Motor neuron (in vitro differentiated cells): ENCODE measurements at regions not wholly inside any gene's neighbourhood (a gene's known extent, or its start where the extent isn't known, plus 50 kb on each side); places are given as distances from the start of the nearest gene placed in this dataset.

Experiments used
- ATAC-seq, 8 experiments: fragments of 200-7000 bp; cut with Tn5 transposase; replicated peaks in 6 of 8; 2 replicates each; pipeline ENCODE4 v1.8.0; 2021; ENCODE audit warnings: mild to moderate bottlenecking in 8 of 8, moderate library complexity in 8 of 8
- H3K27ac ChIP-seq, 2 donors: fragments of 250-450 bp; sonication (Bioruptor Pico); 2 replicates each; pipeline ENCODE4 v1.9.0; 2021; ENCODE audit warnings: antibody characterized with exemption in 2 of 2, mild to moderate bottlenecking in 2 of 2, moderate library complexity in 1 of 2
- H3K4me1 ChIP-seq, 2 donors: fragments of 250-450 bp; sonication (Bioruptor Pico); replicated peaks in 1 of 2; 2 replicates each; pipeline ENCODE4 v1.6.1; 2021; ENCODE audit warnings: antibody characterized with exemption in 2 of 2, mild to moderate bottlenecking in 2 of 2, moderate library complexity in 1 of 2
- H3K4me3 ChIP-seq, 5 donors: fragments of 250-450 bp; sonication (Bioruptor Pico); 2 replicates each; pipeline ENCODE4 v1.9.0; 2021; ENCODE audit warnings: antibody characterized with exemption in 5 of 5, mild to moderate bottlenecking in 5 of 5, moderate library complexity in 4 of 5
- WGBS, 10 experiments: fragments of 450-650 bp; shearing (Covaris generic); methylation state at CpG; one replicate each; pipeline ENCODE4 v1.0.0; 2022; 5-methylcytosine and 5-hydroxymethylcytosine counted together
- in situ Hi-C, 9 experiments: fragments of 400-800 bp; cut with MboI; loops; one replicate each; pipeline ENCODE4 v1.15.0; 2021; ENCODE audit warnings: low sequenced_read_pairs in 9 of 9, low pct_unique_long_range_greater_than_20kb in 2 of 9; ENCODE audit not compliant: unreplicated experiment in 9 of 9

GRCh38 chr4:184298254-184298653 is 80.6 kb upstream of the ENPP6 start:
- in situ Hi-C loops, result loop anchor here in 3 of 9 experiments (25.0 kb wide), 1 partner anchor 239 kb away; no protein-coding TSS in a partner anchor
- peak in 2 of 8 experiments; percentile 32 to 54 for ATAC-seq
- no peak overlapping the region for H3K4me3 ChIP-seq
- H3K27ac ChIP-seq, result no peak overlapping the region
- WGBS, 10 experiments, result 0 to 79% (median 58%) methylated on average over 1 to 3 of the region's 3 CpGs; no CpG with 5 or more reads in 1 of the 10 experiments
- H3K4me1 ChIP-seq, result peaks cover 0 to 5% of the 10 kb centered on the region in 2 donors

- Histone ChIP-seq H3K4me3 (no peak overlapping the region), H3K27ac (no peak overlapping the region), H3K4me1 (peaks cover 0 to 10% of the 10 kb centered on the region in 2 donors)
- WGBS, 10 experiments, result 29 to 100% (median 90%) methylated on average over 1 to 4 of the region's 4 CpGs; no CpG with 5 or more reads in 2 of the 10 experiments
- in situ Hi-C loops, result loop anchor here in 3 of 9 experiments (25.0 kb wide), 1 partner anchor 242 kb away; no protein-coding TSS in a partner anchor
- ATAC-seq, result no peak
Observed at GRCh38 chr4:184295206-184295605, 77.5 kb upstream of the ENPP6 start.

GRCh38 chr4:184294606-184295133 is 77.0 kb upstream of the ENPP6 start:
- H3K27ac ChIP-seq, result no peak overlapping the region
- H3K4me1 ChIP-seq, result peaks cover 0 to 10% of the 10 kb centered on the region in 2 donors
- H3K4me3 ChIP-seq, result no peak overlapping the region
- WGBS, 10 experiments, result 52 to 100% (median 88%) methylated on average over 1 to 6 of the region's 7 CpGs; no CpG with 5 or more reads in 2 of the 10 experiments
- no peak for ATAC-seq
- in situ Hi-C loops, result loop anchor here in 3 of 9 experiments (25.0 kb wide), 1 partner anchor 243 kb away; no protein-coding TSS in a partner anchor

DNA sequence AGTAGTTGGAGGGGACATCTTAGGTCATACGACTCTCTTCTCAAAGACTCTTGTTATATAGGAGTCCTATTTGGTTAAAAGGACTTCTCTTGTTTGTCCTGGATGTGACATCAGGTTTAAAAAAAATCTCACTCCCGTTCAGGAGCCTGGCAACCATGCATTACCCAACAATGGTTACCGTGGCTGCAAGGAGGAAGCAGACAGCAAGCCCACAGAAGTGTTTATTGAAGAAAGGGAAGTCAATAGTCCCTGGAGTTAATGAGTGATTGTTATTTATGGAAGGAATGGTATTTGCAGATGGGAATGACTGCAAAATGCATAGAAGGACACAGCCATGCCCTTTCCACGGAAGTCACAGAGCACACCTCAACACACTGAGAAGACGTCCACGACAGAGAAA is 75.9 kb upstream of the ENPP6 start:
- 0 to 68% (median 33%) methylated on average over 1 to 5 of the region's 6 CpGs; no CpG with 5 or more reads in 2 of the 10 experiments for WGBS, 10 experiments
- Histone ChIP-seq H3K27ac (no peak overlapping the region), H3K4me1 (peaks cover 0 to 11% of the 10 kb centered on the region in 2 donors), H3K4me3 (no peak overlapping the region)
- in situ Hi-C loops, result loop anchor here in 3 of 9 experiments (25.0 kb wide), 1 partner anchor 244 kb away; no protein-coding TSS in a partner anchor
- ATAC-seq, result peak in 5 of 8 experiments; percentile 46 to 93 (median 74)

GRCh38 chr4:184292877-184293276 is 75.2 kb upstream of the ENPP6 start:
- in situ Hi-C loops, result loop anchor here in 3 of 9 experiments (25.0 kb wide), 1 partner anchor 244 kb away; no protein-coding TSS in a partner anchor
- Histone ChIP-seq H3K27ac (no peak overlapping the region), H3K4me3 (no peak overlapping the region), H3K4me1 (peaks cover 0 to 18% of the 10 kb centered on the region in 2 donors)
- no peak for ATAC-seq
- WGBS, 10 experiments, result 60 to 100% (median 96%) methylated on average over 1 to 2 of the region's 3 CpGs; no CpG with 5 or more reads in 4 of the 10 experiments

DNA sequence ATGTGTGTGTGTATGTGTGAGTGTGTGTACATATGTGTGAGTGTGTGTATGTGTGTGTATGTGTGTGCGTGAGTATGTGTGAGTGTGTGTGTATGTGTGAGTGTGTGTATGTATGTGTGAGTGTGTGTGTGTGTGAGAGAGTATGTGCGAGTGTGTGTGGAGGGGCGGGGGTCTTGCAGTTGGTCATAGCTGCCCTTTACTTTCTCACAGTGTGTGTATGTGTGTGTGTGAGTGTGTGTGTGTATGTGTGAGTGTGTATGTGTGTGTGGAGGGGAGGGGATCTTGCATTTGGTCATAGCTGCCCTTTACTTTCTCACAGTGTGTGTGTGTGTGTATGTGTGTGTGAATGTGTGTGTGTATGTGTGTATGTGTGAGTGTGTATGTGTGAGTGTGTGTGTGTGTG is 74.8 kb upstream of the ENPP6 start:
- H3K27ac ChIP-seq, result no peak overlapping the region
- in situ Hi-C loops, result loop anchor here in 3 of 9 experiments (25.0 kb wide), 1 partner anchor 245 kb away; no protein-coding TSS in a partner anchor
- H3K4me1 ChIP-seq, result peaks cover 0 to 21% of the 10 kb centered on the region in 2 donors
- H3K4me3 ChIP-seq, result no peak overlapping the region
- 13 to 100% (median 67%) methylated on average over 1 of the region's 3 CpGs; no CpG with 5 or more reads in 6 of the 10 experiments for WGBS, 10 experiments
- ATAC-seq, result no peak

GRCh38 chr4:184289179-184289535 is 71.5 kb upstream of the ENPP6 start:
- no peak for ATAC-seq
- 43 to 100% (median 90%) methylated on average over 1 to 3 of the region's 3 CpGs; no CpG with 5 or more reads in 1 of the 10 experiments for WGBS, 10 experiments
- H3K4me3 ChIP-seq, result no peak overlapping the region
- in situ Hi-C loops, result loop anchor here in 3 of 9 experiments (25.0 kb wide), 1 partner anchor 248 kb away; no protein-coding TSS in a partner anchor
- H3K27ac ChIP-seq, result no peak overlapping the region
- peaks cover 0 to 21% of the 10 kb centered on the region in 2 donors for H3K4me1 ChIP-seq

DNA sequence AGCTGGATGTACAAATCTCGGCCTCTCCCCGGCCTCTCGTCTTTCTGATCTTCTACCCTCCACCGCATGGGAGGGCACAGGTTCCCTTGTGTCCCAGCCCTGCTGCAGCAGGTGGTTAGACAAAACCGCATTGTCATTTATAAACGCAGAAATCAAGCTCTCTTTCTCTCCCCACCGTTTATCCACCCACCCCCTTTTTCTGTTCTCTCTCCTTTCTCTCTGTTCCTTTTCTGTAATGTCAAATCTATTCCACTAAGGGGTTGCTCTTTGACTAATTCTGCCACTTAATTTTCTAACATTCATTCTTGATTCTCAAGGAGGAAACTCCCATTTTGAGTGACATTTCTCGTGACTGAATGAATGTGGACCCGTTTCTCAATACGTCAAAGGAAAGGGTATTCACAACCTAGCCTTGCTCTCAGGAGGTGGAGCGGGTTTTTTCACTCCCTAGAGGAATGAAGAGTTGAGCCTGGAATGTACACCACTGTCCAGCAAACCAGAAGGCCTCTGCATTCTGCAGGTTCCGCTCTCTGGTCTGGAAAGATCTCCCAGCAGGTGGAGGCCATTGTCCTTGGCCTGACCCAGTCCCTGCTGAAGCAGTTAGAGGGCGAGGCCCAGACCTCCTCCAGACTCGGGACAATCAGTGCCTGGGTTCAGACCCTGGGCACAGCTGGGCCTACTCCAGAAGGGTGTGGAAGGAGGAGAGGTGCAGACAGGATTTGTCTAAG is 70.9 kb upstream of the ENPP6 start:
- WGBS, 10 experiments, result 73 to 100% (median 90%) methylated on average over 1 to 8 of the region's 14 CpGs
- H3K4me3 ChIP-seq, result no peak overlapping the region
- no peak overlapping the region for H3K27ac ChIP-seq
- in situ Hi-C loops, result loop anchor here in 3 of 9 experiments (25.0 kb wide), 1 partner anchor 249 kb away; no protein-coding TSS in a partner anchor
- ATAC-seq, result no peak
- peaks cover 0 to 17% of the 10 kb centered on the region in 2 donors for H3K4me1 ChIP-seq

- H3K27ac ChIP-seq, result no peak overlapping the region
- 0 to 80% (median 20%) methylated on average over 1 to 4 of the region's 5 CpGs; no CpG with 5 or more reads in 1 of the 10 experiments for WGBS, 10 experiments
- no peak overlapping the region for H3K4me3 ChIP-seq
- in situ Hi-C loops, result loop anchor here in 3 of 9 experiments (25.0 kb wide), 1 partner anchor 250 kb away; no protein-coding TSS in a partner anchor
- H3K4me1 ChIP-seq, result peaks cover 0 to 15% of the 10 kb centered on the region in 2 donors
- ATAC-seq, result peak in 5 of 8 experiments; percentile 32 to 87 (median 67)
Observed at GRCh38 chr4:184287697-184288255, 70.1 kb upstream of the ENPP6 start.

DNA sequence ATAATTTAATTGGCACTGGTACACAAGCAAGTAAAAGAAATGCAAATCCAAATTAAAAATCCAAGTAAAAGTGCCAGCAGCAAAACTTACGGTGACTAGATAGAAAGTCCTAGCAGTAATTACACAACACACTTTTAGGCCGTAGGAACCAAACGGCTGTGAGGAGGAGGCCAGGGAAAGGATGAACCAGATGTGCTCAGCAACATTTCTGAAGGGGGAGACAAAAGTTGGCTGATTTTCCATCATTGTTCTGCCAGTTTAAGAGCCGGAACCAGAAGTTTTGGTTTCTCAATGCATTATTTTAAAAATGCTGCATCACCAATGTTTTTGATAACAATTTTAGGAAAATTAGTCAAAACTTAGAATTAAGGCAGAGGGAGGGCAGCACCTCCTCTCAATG is 68.7 kb upstream of the ENPP6 start:
- Histone ChIP-seq H3K4me3 (no peak overlapping the region), H3K27ac (no peak overlapping the region), H3K4me1 (peaks cover 0 to 17% of the 10 kb centered on the region in 2 donors)
- ATAC-seq, result no peak
- 17 to 92% (median 77%) methylated on average over 2 to 4 of the region's 4 CpGs for WGBS, 10 experiments
- in situ Hi-C loops, result loop anchor here in 3 of 9 experiments (25.0 kb wide), 1 partner anchor 251 kb away; no protein-coding TSS in a partner anchor

- in situ Hi-C loops, result loop anchor here in 3 of 9 experiments (25.0 kb wide), 1 partner anchor 253 kb away; no protein-coding TSS in a partner anchor
- 29 to 100% (median 89%) methylated on average over 1 to 2 of the region's 2 CpGs; no CpG with 5 or more reads in 2 of the 10 experiments for WGBS, 10 experiments
- H3K4me3 ChIP-seq, result no peak overlapping the region
- peaks cover 0 to 17% of the 10 kb centered on the region in 2 donors for H3K4me1 ChIP-seq
- H3K27ac ChIP-seq, result no peak overlapping the region
- no peak for ATAC-seq
Observed at GRCh38 chr4:184284742-184285141, 67.1 kb upstream of the ENPP6 start.

- Histone ChIP-seq H3K27ac (no peak overlapping the region), H3K4me1 (peaks cover 0 to 17% of the 10 kb centered on the region in 2 donors), H3K4me3 (no peak overlapping the region)
- ATAC-seq, result no peak
- 80 to 100% (median 92%) methylated on average over 1 to 6 of the region's 8 CpGs; no CpG with 5 or more reads in 2 of the 10 experiments for WGBS, 10 experiments
- in situ Hi-C loops, result loop anchor here in 3 of 9 experiments (25.0 kb wide), 1 partner anchor 253 kb away; no protein-coding TSS in a partner anchor
Observed at GRCh38 chr4:184284336-184284690, 66.6 kb upstream of the ENPP6 start.
